LNCaP clone FGC (cell line): ENCODE measurements at regions not wholly inside any gene's neighbourhood (a gene's known extent, or its start where the extent isn't known, plus 50 kb on each side); places are given as distances from the start of the nearest gene placed in this dataset.

Source experiments
- DNase-seq: peaks from one replicate; pipeline ENCODE4 v3.0.0-alpha.2; 2011; ENCODE audit warnings: low read depth
- H3K4me3 ChIP-seq: 2 replicates; pipeline ENCODE4 v1.5.1; 2011; ENCODE audit warnings: mild to moderate bottlenecking, low read depth, low read length, control low read depth
- TF ChIP-seq, protein P1 (sequence below): IDR thresholded peaks from 2 replicates; pipeline ENCODE4 v1.5.1; 2012; ENCODE audit warnings: mild to moderate bottlenecking; ENCODE audit not compliant: control insufficient read depth, insufficient read depth; ENCODE audit errors: extremely low read depth

DNA sequence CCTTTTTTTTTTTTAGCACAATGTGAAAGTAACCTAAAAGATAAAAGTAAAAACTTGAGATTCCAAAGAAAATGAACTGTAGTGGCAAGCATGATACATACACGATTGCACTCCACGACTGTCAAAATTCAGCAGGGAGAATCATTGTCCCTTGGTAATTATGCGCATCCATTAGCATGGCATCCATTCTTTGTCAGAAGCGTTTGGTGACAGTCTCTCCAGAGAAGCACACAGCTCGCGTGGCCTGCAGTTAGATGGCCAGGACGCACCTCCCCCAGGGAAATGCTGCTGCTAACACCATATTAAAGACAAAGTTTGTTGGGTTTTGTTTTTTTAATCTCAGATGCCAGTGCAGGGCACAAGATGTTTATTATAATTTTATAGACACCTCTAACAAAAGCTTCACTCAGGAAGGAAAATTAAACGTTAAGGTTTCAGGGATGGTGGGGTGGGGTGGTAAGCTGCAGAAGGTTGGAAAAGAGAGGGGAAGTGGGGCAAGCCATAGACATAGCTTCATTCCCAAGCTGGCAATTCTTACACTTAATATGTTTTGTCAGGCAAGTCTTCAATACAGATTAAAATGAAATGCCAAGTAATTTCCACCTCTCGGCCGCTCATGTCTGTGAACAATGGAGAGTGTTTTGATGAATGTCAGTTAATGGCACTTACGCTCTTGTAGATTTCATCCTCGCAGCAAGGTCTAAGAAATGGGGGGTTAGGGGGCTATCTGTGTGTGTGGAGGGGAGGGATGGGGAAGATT, 142.8 kb upstream of the TOPAZ1 start:
- no peak overlapping the region for H3K4me3 ChIP-seq
- TF ChIP-seq, protein P1, sequence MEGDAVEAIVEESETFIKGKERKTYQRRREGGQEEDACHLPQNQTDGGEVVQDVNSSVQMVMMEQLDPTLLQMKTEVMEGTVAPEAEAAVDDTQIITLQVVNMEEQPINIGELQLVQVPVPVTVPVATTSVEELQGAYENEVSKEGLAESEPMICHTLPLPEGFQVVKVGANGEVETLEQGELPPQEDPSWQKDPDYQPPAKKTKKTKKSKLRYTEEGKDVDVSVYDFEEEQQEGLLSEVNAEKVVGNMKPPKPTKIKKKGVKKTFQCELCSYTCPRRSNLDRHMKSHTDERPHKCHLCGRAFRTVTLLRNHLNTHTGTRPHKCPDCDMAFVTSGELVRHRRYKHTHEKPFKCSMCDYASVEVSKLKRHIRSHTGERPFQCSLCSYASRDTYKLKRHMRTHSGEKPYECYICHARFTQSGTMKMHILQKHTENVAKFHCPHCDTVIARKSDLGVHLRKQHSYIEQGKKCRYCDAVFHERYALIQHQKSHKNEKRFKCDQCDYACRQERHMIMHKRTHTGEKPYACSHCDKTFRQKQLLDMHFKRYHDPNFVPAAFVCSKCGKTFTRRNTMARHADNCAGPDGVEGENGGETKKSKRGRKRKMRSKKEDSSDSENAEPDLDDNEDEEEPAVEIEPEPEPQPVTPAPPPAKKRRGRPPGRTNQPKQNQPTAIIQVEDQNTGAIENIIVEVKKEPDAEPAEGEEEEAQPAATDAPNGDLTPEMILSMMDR, result no peak
- DNase-seq, result no peak

DNA sequence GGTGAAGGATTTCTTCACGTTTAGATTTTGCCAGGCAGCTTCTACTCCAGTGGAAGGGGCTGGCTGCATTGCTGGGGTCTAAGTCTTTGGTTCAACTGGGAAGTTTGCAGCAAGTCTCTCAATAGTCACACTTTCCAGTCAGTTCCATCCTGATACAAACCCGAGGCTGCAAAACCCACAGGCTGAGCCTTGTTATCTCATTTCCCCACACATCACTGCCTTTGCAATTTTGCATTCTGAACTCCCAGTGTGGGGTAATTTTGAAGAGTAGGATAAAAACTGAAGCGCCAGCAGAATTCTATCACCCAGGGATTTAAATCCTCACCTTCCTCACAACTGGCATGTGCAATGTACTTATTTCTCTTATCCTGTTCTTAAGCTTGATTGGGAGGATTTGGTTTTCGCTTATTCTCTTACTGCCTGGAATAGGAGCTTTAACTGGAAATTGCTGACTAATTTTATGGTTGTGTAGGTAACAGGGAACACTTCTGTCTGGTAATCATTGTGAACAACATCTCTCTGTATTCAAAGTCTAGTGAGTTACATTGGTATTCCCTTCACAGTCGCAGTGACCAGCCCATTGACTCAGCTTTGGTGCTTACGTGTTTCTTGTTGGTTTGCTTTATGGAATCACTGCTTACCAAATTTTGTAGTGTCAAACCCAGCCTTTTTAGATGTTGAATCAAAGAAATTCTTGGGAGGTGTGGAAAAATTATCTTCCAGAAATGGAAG, 142.0 kb upstream of the TOPAZ1 start:
- H3K4me3 ChIP-seq, result no peak overlapping the region
- no peak for DNase-seq
- TF ChIP-seq, protein P1, result no peak

DNA sequence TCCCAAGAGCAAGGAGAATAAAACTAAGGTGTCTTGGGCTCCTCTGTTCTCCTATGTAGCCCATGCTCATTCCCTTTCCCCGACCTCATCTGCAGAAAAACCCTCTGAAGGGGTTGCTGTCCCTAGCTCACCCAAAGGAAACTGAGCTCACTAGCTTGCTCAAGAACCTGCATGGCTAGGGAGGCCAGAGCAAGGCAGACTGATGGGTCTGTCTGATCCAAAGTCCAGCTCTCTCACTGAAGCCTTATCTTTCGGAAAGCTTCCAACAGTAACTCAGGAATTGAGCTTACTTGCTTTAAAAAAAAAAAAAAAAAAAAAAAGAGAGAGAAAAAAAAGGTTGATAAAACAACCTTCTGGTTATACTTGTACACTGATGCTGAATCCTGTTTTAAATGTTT, 141.4 kb upstream of the TOPAZ1 start:
- DNase-seq, result no peak
- no peak overlapping the region for H3K4me3 ChIP-seq
- TF ChIP-seq, protein P1, result no peak

DNA sequence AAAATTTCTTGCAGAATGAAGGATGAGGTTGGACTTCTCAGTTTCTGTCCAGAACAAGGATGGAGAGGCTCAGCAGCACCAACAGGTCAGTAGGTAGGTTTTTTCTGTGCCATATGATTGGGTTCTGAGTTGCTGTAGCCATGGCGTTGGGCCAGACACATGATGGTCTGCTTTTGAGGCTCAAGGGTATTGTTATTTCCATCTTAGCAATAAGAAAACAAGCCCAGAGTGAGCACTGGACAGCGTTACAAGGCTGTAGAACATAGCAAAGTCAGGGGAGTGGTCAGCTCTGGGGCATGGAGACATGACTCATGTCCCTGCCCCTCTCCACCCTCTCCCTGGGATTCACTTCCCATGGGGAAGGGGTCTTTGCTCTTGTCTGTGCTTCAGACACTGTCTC, 137.6 kb upstream of the TOPAZ1 start:
- TF ChIP-seq, protein P1, result no peak
- no peak for DNase-seq
- no peak overlapping the region for H3K4me3 ChIP-seq

DNA sequence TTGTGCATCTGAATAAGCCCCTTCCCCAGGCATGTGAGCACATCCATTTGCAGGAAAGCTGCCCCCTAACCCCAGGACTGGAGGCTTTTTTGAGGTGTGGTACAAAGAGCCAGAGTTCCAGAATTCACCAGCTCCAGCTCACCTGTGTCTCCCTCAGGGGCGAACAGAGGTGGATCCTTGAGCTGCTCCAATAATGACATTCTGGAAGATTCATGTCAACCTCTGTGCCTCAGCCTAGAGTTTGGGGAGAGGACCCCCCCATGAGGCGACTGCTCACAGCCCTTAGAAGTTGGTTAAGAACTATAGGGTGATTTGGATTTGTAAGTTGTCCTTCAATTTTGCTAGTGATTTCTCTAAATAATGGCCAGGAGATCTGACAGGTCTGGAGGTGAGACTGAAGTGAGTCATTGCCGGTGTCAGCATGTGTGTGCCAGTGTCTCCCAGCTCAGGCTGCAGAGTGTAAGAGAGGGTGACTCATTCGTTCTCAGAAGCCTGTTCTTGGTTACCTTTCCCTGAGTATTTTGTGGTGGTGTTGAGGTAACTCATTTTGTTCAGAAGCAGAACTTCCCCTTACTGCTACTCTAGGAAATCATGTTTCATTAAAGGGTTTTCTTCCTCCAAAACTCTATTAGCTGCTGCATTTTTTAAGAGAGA, 136.9 kb upstream of the TOPAZ1 start:
- TF ChIP-seq, protein P1, result no peak
- no peak for DNase-seq
- no peak overlapping the region for H3K4me3 ChIP-seq

DNA sequence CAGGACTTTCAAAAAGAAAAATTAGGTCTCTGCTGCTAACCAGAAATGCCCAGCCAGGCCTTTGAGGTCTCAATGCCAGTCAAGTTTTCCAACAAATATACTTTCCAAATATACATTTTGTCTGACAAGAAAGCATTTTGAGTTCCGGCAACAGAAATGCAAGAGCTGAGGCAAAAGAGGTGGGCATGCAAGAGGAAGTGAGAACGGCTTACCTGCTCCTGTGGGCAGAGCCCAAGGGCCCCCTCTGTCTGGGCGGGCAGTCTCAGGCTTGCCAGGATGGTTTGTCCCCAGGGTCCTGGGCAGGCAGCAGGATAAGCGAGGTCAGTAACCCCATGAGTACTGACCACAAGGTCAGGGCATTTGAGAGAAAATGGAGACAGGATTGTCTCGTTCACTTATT, 136.1 kb upstream of the TOPAZ1 start:
- no peak overlapping the region for H3K4me3 ChIP-seq
- no peak for DNase-seq
- TF ChIP-seq, protein P1, result no peak
